Erythroblast (primary cell): ENCODE measurements at regions not wholly inside any gene's neighbourhood (a gene's known extent, or its start where the extent isn't known, plus 50 kb on each side); places are given as distances from the start of the nearest gene placed in this dataset.

ENCODE experiments used
- GATA1 ChIP-seq: IDR thresholded peaks from 2 replicates; pipeline ENCODE4 v1.6.1; 2011; ENCODE audit warnings: low read depth, mild to moderate bottlenecking, control low read depth, low read length, moderate library complexity
- POLR2A ChIP-seq: IDR thresholded peaks from 2 replicates; pipeline ENCODE4 v1.6.1; 2011; ENCODE audit warnings: mild to moderate bottlenecking, low read length

DNA sequence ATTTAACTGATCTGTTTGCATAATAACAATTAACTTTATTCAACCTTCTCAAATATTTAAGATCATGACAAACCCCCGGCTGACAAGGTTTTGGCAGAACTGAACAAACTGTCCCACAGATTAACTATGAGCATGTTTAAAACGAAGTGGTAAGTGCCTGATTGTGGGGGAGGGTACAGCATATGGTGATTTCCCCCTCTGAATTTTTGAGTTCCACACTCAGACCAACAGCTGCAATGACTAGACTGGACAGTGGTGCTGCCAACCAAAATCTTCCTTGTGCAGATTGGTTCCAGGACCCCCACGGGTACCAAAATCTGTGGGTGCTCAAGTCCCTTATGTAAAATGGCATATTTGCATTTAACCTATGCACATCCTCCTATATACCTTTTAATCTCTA is 449.5 kb downstream of the SHQ1 start:
- TF ChIP-seq POLR2A: no peak
- no peak for TF ChIP-seq GATA1
